ENCODE measurements at regions not wholly inside any gene's neighbourhood (a gene's known extent, or its start where the extent isn't known, plus 50 kb on each side); places are given as distances from the start of the nearest gene placed in this dataset.

GRCh38 chr15:53166684-53167201 is 376.6 kb upstream of the ONECUT1 start:
- H3K4me3 Mint-ChIP-seq: no peak overlapping the region
- H4K20me1 ChIP-seq (ENCODE audit: control insufficient read depth, insufficient read depth, insufficient read length): no peaks in the 10 kb centered on the region
- H3T11ph ChIP-seq (ENCODE audit: low read length): no peak overlapping the region
- H2BK5ac ChIP-seq (ENCODE audit: insufficient read length, low read length): no peak overlapping the region
- H3K27me3 Mint-ChIP-seq (ENCODE audit: low read depth): no peaks in the 10 kb centered on the region
- H3K23me2 ChIP-seq (ENCODE audit: insufficient read length, low read depth, low read length, poor library complexity, severe bottlenecking): no peaks in the 10 kb centered on the region
- no peak overlapping the region for H4K8ac ChIP-seq (replicated peaks; ENCODE audit: insufficient read length, low read depth, low read length)
- H3K18ac ChIP-seq (ENCODE audit: insufficient read length, low read depth, low read length): no peak overlapping the region
- H2BK120ac ChIP-seq (ENCODE audit: low read depth, low read length, poor library complexity, severe bottlenecking): no peak overlapping the region
- H3K4me1 ChIP-seq (ENCODE audit: insufficient read depth, low read length): no peaks in the 10 kb centered on the region
- H3K4me1 Mint-ChIP-seq: peaks cover 6 to 8% of the 10 kb centered on the region in 2 experiments; a peak in 3 of 4 replicates
- H2AFZ ChIP-seq (ENCODE audit: low read length): no peak overlapping the region
- H3K56ac ChIP-seq (ENCODE audit: insufficient read length, low read depth, low read length): no peak overlapping the region
- H3K9me3 Mint-ChIP-seq: no peaks in the 10 kb centered on the region
- H3K27me3 ChIP-seq (ENCODE audit: insufficient read depth, low read length): no peaks in the 10 kb centered on the region
- H2BK12ac ChIP-seq (ENCODE audit: insufficient read length, low read depth, low read length): no peak overlapping the region
- H3K23ac ChIP-seq (ENCODE audit: insufficient read length, low read depth, low read length): no peak overlapping the region
- no peak overlapping the region for H3K27ac Mint-ChIP-seq
- no peaks in the 10 kb centered on the region for H3K79me1 ChIP-seq (ENCODE audit: insufficient read depth, low read depth, low read length, poor library complexity, severe bottlenecking)
- no peak overlapping the region for H2BK15ac ChIP-seq (ENCODE audit: low read depth, low read length)
- H3K36me3 Mint-ChIP-seq (ENCODE audit: insufficient read depth in 1 of 3, low read depth in 3 of 3): no peaks in the 10 kb centered on the region
- H3K27ac ChIP-seq (ENCODE audit: insufficient read length, low read depth, low read length): no peak overlapping the region
- no peak overlapping the region for H2BK20ac ChIP-seq (ENCODE audit: low read depth, low read length, poor library complexity, severe bottlenecking)
- H3K9ac ChIP-seq (ENCODE audit: extremely low read depth, insufficient read length, low read length): no peak overlapping the region
- H2AK5ac ChIP-seq (ENCODE audit: insufficient read length, low read length): no peak overlapping the region
- no peak for DNase-seq
- no peaks in the 10 kb centered on the region for H3K79me2 ChIP-seq (ENCODE audit: insufficient read depth, low read length)
- no peak overlapping the region for H3K4me2 ChIP-seq (ENCODE audit: insufficient read depth, insufficient read length, low read length)
- H3K4ac ChIP-seq (ENCODE audit: low read depth, low read length): no peak overlapping the region
- TF ChIP-seq CTCF (conservative IDR thresholded peaks at IDR 0.05): no peak
- H3K9me3 ChIP-seq (ENCODE audit: control insufficient read depth, low read depth, low read length): no peaks in the 10 kb centered on the region
- H4K91ac ChIP-seq (ENCODE audit: insufficient read length, low read depth, low read length): no peak overlapping the region
- H4K5ac ChIP-seq (ENCODE audit: insufficient read length, low read depth, low read length): no peak overlapping the region
- no CpG with 5 or more reads among the region's 2 CpGs for WGBS (ENCODE audit: extremely low coverage, insufficient read length, low lambda C conversion rate)
- H3K14ac ChIP-seq (ENCODE audit: insufficient read depth, low read length): no peak overlapping the region
